Activated CD8-positive, alpha-beta memory T cell treated with anti-CD3 and anti-CD28 coated beads for 1 hour (primary cell): ENCODE measurements at regions not wholly inside any gene's neighbourhood (a gene's known extent, or its start where the extent isn't known, plus 50 kb on each side); places are given as distances from the start of the nearest gene placed in this dataset.

Experiments
- DNase-seq, 2 donors: peaks; one replicate each; pipeline ENCODE4 v3.0.0-alpha.2; 2020; ENCODE audit warnings: low read depth in 1 of 2; ENCODE audit errors: extremely low read depth in 1 of 2

- DNase-seq = no peak
Measured at GRCh38 chr15:31486506-31486905, 159.9 kb downstream of the KLF13 start.

GRCh38 chr15:31486906-31487695 lies 160.5 kb downstream of the KLF13 start:
- no peak for DNase-seq

- DNase-seq = no peak
Measured at GRCh38 chr15:31487811-31488436, 161.3 kb downstream of the KLF13 start.

GRCh38 chr15:31488437-31489204 lies 162.0 kb downstream of the KLF13 start:
- no peak for DNase-seq

GRCh38 chr15:31489281-31489680 lies 162.6 kb downstream of the KLF13 start:
- DNase-seq = no peak

- no peak for DNase-seq
Measured at GRCh38 chr15:31489801-31490646, 163.4 kb downstream of the KLF13 start.

GRCh38 chr15:31494786-31495185 lies 168.2 kb downstream of the KLF13 start:
- DNase-seq = no peak

GRCh38 chr15:31495281-31495680 lies 168.6 kb downstream of the KLF13 start:
- no peak for DNase-seq

GRCh38 chr15:31497838-31498237 lies 171.2 kb downstream of the KLF13 start:
- DNase-seq = no peak

GRCh38 chr15:31498329-31498728 lies 171.7 kb downstream of the KLF13 start:
- DNase-seq = no peak

GRCh38 chr15:31498756-31499155 lies 172.1 kb downstream of the KLF13 start:
- DNase-seq = no peak

- DNase-seq = no peak
Measured at GRCh38 chr15:31499236-31499952, 172.8 kb downstream of the KLF13 start.

GRCh38 chr15:31499953-31500765 lies 173.5 kb downstream of the KLF13 start:
- no peak for DNase-seq

GRCh38 chr15:31500766-31501449 lies 174.3 kb downstream of the KLF13 start:
- DNase-seq = no peak

- DNase-seq = no peak
Measured at GRCh38 chr15:31501536-31502157, 175.0 kb downstream of the KLF13 start.

- DNase-seq = no peak
Measured at GRCh38 chr15:31502541-31503229, 176.1 kb downstream of the KLF13 start.

GRCh38 chr15:31503256-31503655 lies 176.6 kb downstream of the KLF13 start:
- no peak for DNase-seq
